ENCODE measurements at regions not wholly inside any gene's neighbourhood (a gene's known extent, or its start where the extent isn't known, plus 50 kb on each side); places are given as distances from the start of the nearest gene placed in this dataset.
"Not testable (repeated sequence)": the region's sequence is repeated elsewhere in the genome, so short reads cannot be mapped to it uniquely, and the experiment has no call there.

GRCh38 chr10:53489335-53490182, 717.0 kb upstream of the MBL2 start:
- H3K4me3 ChIP-seq (replicated peaks in 1 of 2; ENCODE audit: low read depth in 2 of 2, low read length in 2 of 2) = no peak overlapping the region
- no peak for DNase-seq (ENCODE audit: low read depth in 2 of 2)
- TF ChIP-seq, protein P1, sequence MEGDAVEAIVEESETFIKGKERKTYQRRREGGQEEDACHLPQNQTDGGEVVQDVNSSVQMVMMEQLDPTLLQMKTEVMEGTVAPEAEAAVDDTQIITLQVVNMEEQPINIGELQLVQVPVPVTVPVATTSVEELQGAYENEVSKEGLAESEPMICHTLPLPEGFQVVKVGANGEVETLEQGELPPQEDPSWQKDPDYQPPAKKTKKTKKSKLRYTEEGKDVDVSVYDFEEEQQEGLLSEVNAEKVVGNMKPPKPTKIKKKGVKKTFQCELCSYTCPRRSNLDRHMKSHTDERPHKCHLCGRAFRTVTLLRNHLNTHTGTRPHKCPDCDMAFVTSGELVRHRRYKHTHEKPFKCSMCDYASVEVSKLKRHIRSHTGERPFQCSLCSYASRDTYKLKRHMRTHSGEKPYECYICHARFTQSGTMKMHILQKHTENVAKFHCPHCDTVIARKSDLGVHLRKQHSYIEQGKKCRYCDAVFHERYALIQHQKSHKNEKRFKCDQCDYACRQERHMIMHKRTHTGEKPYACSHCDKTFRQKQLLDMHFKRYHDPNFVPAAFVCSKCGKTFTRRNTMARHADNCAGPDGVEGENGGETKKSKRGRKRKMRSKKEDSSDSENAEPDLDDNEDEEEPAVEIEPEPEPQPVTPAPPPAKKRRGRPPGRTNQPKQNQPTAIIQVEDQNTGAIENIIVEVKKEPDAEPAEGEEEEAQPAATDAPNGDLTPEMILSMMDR (IDR thresholded peaks at IDR 0.05; ENCODE audit: low read depth, low read length) = no peak

DNA sequence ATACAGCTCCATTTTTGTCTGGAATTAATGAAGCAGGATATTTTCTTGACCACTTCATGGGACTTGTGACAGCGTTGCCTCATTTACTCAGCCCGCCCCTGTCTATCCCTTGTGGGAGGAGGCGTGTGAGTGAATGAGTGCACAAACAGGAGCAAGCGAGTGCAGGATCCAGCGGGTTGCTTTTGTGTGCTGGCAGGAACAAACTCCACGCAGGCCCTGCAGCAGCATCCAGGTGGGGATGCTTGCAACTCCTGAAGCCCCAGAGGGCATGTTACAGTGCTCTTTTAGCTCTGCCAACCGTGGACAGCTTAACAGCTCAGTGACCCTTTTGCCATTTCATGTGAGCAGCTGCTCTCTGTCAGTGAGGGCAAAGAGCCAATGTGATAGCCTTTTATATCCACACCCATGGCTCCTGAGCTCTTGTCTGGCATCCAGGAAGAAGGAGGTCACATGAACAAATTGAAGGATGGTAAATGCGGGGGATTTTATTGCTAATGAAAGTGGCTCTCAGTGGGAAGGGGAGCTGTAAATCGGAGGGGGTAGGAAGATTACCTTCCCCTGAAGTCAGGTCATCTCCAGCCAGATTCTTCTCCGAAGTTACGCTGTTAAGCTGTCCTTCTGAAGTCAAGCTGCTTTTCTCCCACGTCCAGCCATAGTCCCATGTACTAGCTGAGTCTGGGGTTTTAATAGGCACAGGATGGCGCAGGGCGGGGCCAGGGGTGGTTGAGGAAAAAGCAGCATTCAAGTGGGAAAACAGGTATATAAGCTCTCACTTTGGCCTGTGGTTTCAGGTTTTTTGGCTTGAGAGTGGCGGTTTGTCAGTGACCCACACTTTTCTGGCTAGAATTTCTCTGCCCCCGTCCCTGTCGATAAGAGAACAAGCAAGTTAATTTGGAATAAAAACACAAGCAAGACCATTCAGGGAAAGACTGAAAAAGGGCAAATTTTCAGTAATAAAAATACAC, 714.7 kb upstream of the MBL2 start:
- TF ChIP-seq, protein P1 (IDR thresholded peaks at IDR 0.05; ENCODE audit: low read depth, low read length) = no peak
- DNase-seq (ENCODE audit: low read depth in 2 of 2) = no peak
- no peak overlapping the region for H3K4me3 ChIP-seq (replicated peaks in 1 of 2; ENCODE audit: low read depth in 2 of 2, low read length in 2 of 2)

- not testable (repeated sequence) for H3K4me3 ChIP-seq (replicated peaks in 1 of 2; ENCODE audit: low read depth in 2 of 2, low read length in 2 of 2); DNase-seq (ENCODE audit: low read depth in 2 of 2)
Observed at GRCh38 chr10:53485422-53485821, 712.8 kb upstream of the MBL2 start.

DNA sequence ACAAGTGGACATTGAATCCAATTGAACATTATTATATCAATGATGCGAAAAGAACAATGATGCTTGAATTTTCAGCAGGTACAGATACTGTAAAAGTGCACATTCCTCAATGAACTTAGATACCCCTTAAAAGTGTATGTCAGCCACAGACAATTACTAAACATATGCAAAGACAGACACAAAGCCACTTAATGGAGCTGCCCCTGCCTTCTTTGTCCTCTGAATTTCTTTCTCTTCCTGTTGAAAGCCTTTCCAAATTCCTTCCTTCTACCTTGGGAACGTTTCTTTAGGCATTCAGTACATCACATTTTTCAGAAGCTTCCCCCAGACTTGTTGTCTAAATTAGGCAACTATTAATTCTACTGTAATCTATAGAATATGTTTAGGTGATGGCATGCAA, 706.8 kb upstream of the MBL2 start:
- no peak for DNase-seq (ENCODE audit: low read depth in 2 of 2)
- H3K4me3 ChIP-seq (replicated peaks in 1 of 2; ENCODE audit: low read depth in 2 of 2, low read length in 2 of 2) = no peak overlapping the region
- TF ChIP-seq, protein P1 (IDR thresholded peaks at IDR 0.05; ENCODE audit: low read depth, low read length) = no peak

DNA sequence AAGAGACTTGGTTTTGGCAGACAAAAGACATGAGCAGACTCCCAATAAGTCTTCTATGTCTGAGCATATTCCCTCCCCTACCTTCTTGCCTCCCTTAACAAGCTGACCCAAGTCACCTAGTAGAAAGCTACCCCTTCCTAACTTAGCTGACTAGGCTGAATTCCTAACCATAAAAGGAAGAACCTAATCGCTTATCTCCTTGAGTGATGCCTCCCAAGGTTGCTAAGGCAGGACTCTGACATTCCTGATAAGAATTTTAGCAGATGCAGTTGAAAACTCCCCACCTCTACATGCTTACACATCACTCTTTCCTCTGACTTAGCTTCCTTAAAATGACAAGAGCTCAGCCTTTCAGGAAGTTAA, 704.7 kb upstream of the MBL2 start:
- DNase-seq (ENCODE audit: low read depth in 2 of 2) = no peak
- TF ChIP-seq, protein P1 (IDR thresholded peaks at IDR 0.05; ENCODE audit: low read depth, low read length) = no peak
- no peak overlapping the region for H3K4me3 ChIP-seq (replicated peaks in 1 of 2; ENCODE audit: low read depth in 2 of 2, low read length in 2 of 2)

DNA sequence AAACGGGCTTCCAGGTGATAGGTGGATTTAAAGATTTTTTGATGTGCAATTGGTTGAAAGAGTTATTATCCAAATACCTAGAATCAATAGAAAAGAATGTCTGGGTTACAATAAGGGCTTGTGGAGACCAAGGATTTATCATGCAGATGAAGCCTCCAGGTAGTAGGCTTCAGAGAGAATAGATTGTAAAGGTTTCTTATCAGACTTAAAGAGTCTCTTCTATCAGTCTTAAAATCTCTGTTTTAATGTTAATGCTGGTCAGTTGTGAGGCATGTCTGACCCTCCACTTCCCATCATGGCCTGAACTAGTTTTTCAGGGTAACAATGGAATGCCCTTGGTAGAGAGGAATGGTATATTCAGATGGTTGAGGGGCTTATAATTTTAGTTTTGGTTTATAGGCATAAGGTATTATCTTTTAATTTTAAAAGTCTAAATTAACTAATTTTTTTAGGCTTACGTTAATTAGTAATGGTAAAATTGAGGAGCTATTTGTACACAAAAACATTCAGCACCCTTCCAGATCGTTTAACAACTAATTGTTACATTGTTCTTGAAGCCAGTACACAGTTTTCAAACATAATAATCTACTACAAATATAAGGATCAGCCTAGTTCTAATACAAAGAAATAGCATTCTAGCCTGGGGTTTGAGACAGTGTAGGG, 704.2 kb upstream of the MBL2 start:
- DNase-seq (ENCODE audit: low read depth in 2 of 2) = no peak
- no peak overlapping the region for H3K4me3 ChIP-seq (replicated peaks in 1 of 2; ENCODE audit: low read depth in 2 of 2, low read length in 2 of 2)
- TF ChIP-seq, protein P1 (IDR thresholded peaks at IDR 0.05; ENCODE audit: low read depth, low read length) = no peak

All from cardiac fibroblast (primary cell).